Activated CD4-positive, CD25-positive, alpha-beta regulatory T cell treated with anti-CD3 and anti-CD28 coated beads, Interleukin-2, amount 50 U/mL, for 16 hours (primary cell): ENCODE measurements at regions not wholly inside any gene's neighbourhood (a gene's known extent, or its start where the extent isn't known, plus 50 kb on each side); places are given as distances from the start of the nearest gene placed in this dataset.
"Not testable (repeated sequence)": the region's sequence is repeated elsewhere in the genome, so short reads cannot be mapped to it uniquely, and the experiment has no call there.

Experiments used
- DNase-seq: peaks from one replicate; pipeline ENCODE4 v3.0.0-alpha.2; 2020; ENCODE audit warnings: low read depth, low spot score

GRCh38 chr20:29296256-29297230, 1960.9 kb upstream of the DEFB115 start:
- no peak for DNase-seq

GRCh38 chr20:29297411-29298270, 1959.8 kb upstream of the DEFB115 start:
- no peak for DNase-seq

GRCh38 chr20:29298271-29298590, 1959.2 kb upstream of the DEFB115 start:
- DNase-seq = no peak

- DNase-seq = no peak
These were observed 1958.5 kb upstream of the DEFB115 start for GRCh38 chr20:29298759-29299613.

- DNase-seq = no peak
These were observed 1957.5 kb upstream of the DEFB115 start for GRCh38 chr20:29299811-29300578.

- DNase-seq = no peak
These were observed 1956.6 kb upstream of the DEFB115 start for GRCh38 chr20:29300579-29301551.

- no peak for DNase-seq
These were observed 1955.7 kb upstream of the DEFB115 start for GRCh38 chr20:29301624-29302259.

GRCh38 chr20:29302979-29303644, 1954.4 kb upstream of the DEFB115 start:
- DNase-seq = no peak

GRCh38 chr20:29306390-29307072, 1950.9 kb upstream of the DEFB115 start:
- no peak for DNase-seq

GRCh38 chr20:29307484-29307883, 1950.0 kb upstream of the DEFB115 start:
- not testable (repeated sequence) for DNase-seq

- DNase-seq = not testable (repeated sequence)
These were observed 1948.5 kb upstream of the DEFB115 start for GRCh38 chr20:29308956-29309355.

GRCh38 chr20:29309481-29309880, 1948.0 kb upstream of the DEFB115 start:
- DNase-seq = not testable (repeated sequence)

GRCh38 chr20:29311046-29311445, 1946.4 kb upstream of the DEFB115 start:
- not testable (repeated sequence) for DNase-seq

GRCh38 chr20:29312679-29313078, 1944.8 kb upstream of the DEFB115 start:
- DNase-seq = not testable (repeated sequence)

- no peak for DNase-seq
These were observed 1944.0 kb upstream of the DEFB115 start for GRCh38 chr20:29313481-29313880.

- DNase-seq = no peak
These were observed 1943.2 kb upstream of the DEFB115 start for GRCh38 chr20:29314294-29314693.

GRCh38 chr20:29318871-29319461, 1938.5 kb upstream of the DEFB115 start:
- DNase-seq = no peak
